ENCODE measurements at regions not wholly inside any gene's neighbourhood (a gene's known extent, or its start where the extent isn't known, plus 50 kb on each side); places are given as distances from the start of the nearest gene placed in this dataset.

DNA sequence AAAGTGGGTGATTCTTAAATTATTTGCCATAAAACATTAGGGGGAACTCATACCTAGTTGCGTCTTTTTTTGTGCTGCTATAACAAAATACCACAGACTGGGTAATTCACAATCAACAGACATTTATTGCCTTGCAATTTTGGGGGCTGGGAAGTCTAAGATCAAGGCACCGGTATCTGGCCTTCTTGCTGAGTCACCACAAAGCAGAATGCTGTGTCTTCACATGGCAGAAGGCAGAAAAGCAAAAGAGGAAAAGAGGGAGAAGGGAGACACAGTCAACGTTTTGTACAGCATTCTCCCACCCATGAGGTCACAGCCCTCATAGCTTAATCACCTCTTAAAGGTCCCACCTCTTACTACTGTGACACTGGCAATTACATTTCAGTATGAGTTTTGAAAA is 291.0 kb downstream of the CHRM3 start:
- Histone ChIP-seq H2AFZ (no peak overlapping the region), H3K27ac (no peak overlapping the region), H3K9me3 (ENCODE audit: control insufficient read depth, low read length) (no peaks in the 10 kb centered on the region), H3K9ac (no peak overlapping the region), H3K36me3 (ENCODE audit: control insufficient read depth, insufficient read depth, low read length) (no peaks in the 10 kb centered on the region), H3K79me2 (no peaks in the 10 kb centered on the region), H3K27me3 (ENCODE audit: control insufficient read depth, insufficient read depth, low read length) (no peaks in the 10 kb centered on the region), H3K4me3 (ENCODE audit: low read depth, low read length) (no peak overlapping the region), H3K4me2 (ENCODE audit: low read length) (no peak overlapping the region), H3K4me1 (no peaks in the 10 kb centered on the region)
- TF ChIP-seq, protein P1, sequence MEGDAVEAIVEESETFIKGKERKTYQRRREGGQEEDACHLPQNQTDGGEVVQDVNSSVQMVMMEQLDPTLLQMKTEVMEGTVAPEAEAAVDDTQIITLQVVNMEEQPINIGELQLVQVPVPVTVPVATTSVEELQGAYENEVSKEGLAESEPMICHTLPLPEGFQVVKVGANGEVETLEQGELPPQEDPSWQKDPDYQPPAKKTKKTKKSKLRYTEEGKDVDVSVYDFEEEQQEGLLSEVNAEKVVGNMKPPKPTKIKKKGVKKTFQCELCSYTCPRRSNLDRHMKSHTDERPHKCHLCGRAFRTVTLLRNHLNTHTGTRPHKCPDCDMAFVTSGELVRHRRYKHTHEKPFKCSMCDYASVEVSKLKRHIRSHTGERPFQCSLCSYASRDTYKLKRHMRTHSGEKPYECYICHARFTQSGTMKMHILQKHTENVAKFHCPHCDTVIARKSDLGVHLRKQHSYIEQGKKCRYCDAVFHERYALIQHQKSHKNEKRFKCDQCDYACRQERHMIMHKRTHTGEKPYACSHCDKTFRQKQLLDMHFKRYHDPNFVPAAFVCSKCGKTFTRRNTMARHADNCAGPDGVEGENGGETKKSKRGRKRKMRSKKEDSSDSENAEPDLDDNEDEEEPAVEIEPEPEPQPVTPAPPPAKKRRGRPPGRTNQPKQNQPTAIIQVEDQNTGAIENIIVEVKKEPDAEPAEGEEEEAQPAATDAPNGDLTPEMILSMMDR (IDR thresholded peaks at IDR 0.05) = no peak

DNA sequence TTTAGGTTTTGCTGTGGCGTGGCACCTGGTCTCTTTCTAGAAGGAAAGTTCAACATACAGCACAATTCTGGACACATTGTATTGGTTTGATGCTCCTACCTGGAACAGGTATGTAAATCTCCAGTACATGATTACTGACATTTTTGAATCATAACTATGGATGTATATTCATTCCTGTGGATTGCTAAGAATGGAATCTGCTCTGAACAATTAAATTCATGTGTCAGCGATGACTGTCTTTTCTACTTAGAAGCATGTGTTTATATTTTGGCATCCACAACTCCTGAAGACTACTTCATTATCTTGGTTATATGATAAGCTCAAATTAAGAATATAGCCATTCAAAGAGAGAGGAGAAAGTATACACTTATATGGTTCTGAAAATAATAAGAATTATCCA is 291.8 kb downstream of the CHRM3 start:
- Histone ChIP-seq H2AFZ (no peak overlapping the region), H3K27me3 (ENCODE audit: control insufficient read depth, insufficient read depth, low read length) (no peaks in the 10 kb centered on the region), H3K9me3 (ENCODE audit: control insufficient read depth, low read length) (no peaks in the 10 kb centered on the region), H3K27ac (no peak overlapping the region), H3K36me3 (ENCODE audit: control insufficient read depth, insufficient read depth, low read length) (no peaks in the 10 kb centered on the region), H3K4me2 (ENCODE audit: low read length) (no peak overlapping the region), H3K4me1 (no peaks in the 10 kb centered on the region), H3K4me3 (ENCODE audit: low read depth, low read length) (no peak overlapping the region), H3K9ac (no peak overlapping the region), H3K79me2 (no peaks in the 10 kb centered on the region)
- TF ChIP-seq, protein P1 (IDR thresholded peaks at IDR 0.05) = no peak

DNA sequence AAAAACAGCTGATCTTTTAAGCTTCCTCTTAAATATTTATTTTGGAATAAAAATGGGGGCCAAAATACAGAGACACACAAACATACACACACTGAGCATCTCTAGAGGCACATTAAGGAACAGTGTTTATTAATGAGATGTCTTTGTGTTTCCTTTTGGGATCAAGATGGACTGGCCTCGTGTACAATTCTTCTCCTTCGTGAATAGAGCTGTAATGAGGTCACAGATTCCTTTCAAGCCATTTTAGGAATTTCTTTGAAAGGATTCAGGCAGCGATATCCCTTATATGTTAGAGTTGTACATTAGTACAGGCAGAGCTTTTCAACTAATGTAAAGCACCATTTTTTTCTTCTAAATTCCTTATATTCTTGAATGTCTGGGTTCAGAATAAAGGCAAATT is 295.7 kb downstream of the CHRM3 start:
- no peak overlapping the region for H3K4me2 ChIP-seq (ENCODE audit: low read length)
- H3K27ac ChIP-seq = no peak overlapping the region
- H3K9me3 ChIP-seq (ENCODE audit: control insufficient read depth, low read length) = no peaks in the 10 kb centered on the region
- no peaks in the 10 kb centered on the region for H3K79me2 ChIP-seq
- no peaks in the 10 kb centered on the region for H3K4me1 ChIP-seq
- TF ChIP-seq, protein P1 (IDR thresholded peaks at IDR 0.05) = no peak
- H3K27me3 ChIP-seq (ENCODE audit: control insufficient read depth, insufficient read depth, low read length) = no peaks in the 10 kb centered on the region
- H3K9ac ChIP-seq = no peak overlapping the region
- H2AFZ ChIP-seq = no peak overlapping the region
- no peak overlapping the region for H3K4me3 ChIP-seq (ENCODE audit: low read depth, low read length)
- no peaks in the 10 kb centered on the region for H3K36me3 ChIP-seq (ENCODE audit: control insufficient read depth, insufficient read depth, low read length)

DNA sequence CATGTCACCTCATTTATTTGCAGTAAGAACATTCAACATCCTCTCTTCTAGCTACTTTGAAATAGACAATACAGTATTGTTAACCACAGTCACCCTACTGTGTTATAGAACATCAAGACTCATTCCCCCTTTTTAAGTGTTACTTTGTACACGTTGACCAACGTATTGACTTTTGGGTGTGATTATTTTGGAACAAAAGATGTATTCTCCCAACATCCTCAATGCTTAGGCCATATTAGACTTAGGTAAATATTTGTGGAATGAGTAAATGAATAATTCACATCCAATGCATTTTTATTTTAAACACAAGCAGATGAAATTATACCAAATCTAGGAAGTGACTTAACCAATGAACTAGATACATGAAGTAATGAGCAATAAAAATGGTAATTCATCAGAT is 296.6 kb downstream of the CHRM3 start:
- TF ChIP-seq, protein P1 (IDR thresholded peaks at IDR 0.05) = no peak
- Histone ChIP-seq H3K4me1 (no peaks in the 10 kb centered on the region), H3K27me3 (ENCODE audit: control insufficient read depth, insufficient read depth, low read length) (no peaks in the 10 kb centered on the region), H3K4me2 (ENCODE audit: low read length) (no peak overlapping the region), H3K79me2 (no peaks in the 10 kb centered on the region), H3K36me3 (ENCODE audit: control insufficient read depth, insufficient read depth, low read length) (no peaks in the 10 kb centered on the region), H3K4me3 (ENCODE audit: low read depth, low read length) (no peak overlapping the region), H3K27ac (no peak overlapping the region), H2AFZ (no peak overlapping the region), H3K9ac (no peak overlapping the region), H3K9me3 (ENCODE audit: control insufficient read depth, low read length) (no peaks in the 10 kb centered on the region)

DNA sequence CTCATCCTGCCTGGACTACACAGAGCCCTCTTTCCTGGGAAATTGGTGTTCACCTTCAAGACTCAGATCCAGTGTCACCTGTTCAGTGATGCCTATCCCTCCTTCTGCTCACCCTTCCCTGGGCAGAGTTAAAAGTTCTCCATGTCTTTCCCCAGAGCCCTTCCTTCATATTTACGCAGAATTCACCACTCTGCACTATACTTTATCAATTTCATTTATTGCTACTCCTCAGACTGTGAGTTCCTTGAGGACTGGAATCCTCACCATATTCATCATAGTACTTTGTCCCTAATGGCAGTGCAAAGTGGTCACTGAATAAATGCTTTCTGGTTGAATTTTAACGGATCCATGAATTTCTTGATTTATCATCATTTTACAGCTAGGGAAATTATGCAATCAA is 300.0 kb downstream of the CHRM3 start:
- Histone ChIP-seq H3K4me2 (ENCODE audit: low read length) (no peak overlapping the region), H3K27me3 (ENCODE audit: control insufficient read depth, insufficient read depth, low read length) (no peaks in the 10 kb centered on the region), H3K9ac (no peak overlapping the region), H3K36me3 (ENCODE audit: control insufficient read depth, insufficient read depth, low read length) (no peaks in the 10 kb centered on the region), H3K4me1 (no peaks in the 10 kb centered on the region), H3K9me3 (ENCODE audit: control insufficient read depth, low read length) (no peaks in the 10 kb centered on the region), H3K4me3 (ENCODE audit: low read depth, low read length) (no peak overlapping the region), H2AFZ (no peak overlapping the region), H3K27ac (no peak overlapping the region), H3K79me2 (no peaks in the 10 kb centered on the region)
- TF ChIP-seq, protein P1 (IDR thresholded peaks at IDR 0.05) = no peak
